Mammary epithelial cell (primary cell): ENCODE measurements at regions not wholly inside any gene's neighbourhood (a gene's known extent, or its start where the extent isn't known, plus 50 kb on each side); places are given as distances from the start of the nearest gene placed in this dataset.

Experiments used
- EZH2 ChIP-seq: IDR thresholded peaks from 2 replicates; pipeline ENCODE4 v1.6.1; 2012; ENCODE audit warnings: low read length, inconsistent platforms, borderline replicate concordance
- TF ChIP-seq, protein P1 (sequence below), 2 donors: IDR thresholded peaks in 1 of 2; conservative IDR thresholded peaks in 1 of 2; 2 replicates each; pipeline ENCODE4 v1.5.1; 2011 to 2012; ENCODE audit warnings: inconsistent platforms in 2 of 2, low read length in 2 of 2, mild to moderate bottlenecking in 2 of 2, control low read depth in 1 of 2, low read depth in 1 of 2; ENCODE audit not compliant: insufficient read depth in 1 of 2; ENCODE audit errors: extremely low read depth in 1 of 2

DNA sequence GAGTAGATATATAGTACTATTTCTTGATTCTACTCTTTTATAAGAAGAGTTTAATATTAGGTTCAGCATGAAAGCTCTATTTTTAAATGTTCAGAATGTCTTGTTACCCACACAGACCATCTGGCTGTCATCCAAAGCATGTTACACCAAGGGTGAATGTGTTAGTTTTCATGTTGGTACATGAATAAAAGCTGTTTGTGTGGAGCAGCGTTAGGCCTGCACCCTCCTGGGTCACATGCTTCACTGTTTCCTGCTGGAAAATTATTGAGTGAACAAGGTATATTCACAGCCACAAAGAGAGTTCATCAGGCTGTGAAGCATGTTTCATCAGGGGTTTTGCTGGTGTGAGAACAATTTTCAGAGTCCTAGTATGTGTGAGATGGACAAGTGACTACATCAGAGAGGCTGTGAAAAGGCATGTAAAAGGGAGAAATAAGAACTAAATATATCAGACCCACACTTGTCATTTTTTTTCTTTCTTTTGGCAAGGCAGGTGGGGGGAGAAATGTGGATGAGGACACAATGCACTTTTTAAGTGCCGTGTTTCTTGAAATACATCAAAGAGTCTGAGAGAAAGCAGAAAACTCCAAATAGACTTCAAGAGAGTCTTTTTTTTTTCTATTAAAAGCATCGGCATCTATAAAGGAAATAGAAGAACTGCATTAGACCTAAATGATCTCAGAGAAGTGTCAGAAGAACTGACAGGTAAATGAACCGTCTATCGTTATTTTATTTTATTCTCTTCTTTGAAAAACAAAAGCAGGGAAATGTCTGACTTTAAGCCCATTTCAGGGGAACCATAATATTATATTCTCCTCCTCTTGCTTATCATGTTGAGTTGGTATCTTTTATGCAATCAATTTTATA lies 2429.7 kb downstream of the PCDH7 start:
- TF ChIP-seq, protein P1, sequence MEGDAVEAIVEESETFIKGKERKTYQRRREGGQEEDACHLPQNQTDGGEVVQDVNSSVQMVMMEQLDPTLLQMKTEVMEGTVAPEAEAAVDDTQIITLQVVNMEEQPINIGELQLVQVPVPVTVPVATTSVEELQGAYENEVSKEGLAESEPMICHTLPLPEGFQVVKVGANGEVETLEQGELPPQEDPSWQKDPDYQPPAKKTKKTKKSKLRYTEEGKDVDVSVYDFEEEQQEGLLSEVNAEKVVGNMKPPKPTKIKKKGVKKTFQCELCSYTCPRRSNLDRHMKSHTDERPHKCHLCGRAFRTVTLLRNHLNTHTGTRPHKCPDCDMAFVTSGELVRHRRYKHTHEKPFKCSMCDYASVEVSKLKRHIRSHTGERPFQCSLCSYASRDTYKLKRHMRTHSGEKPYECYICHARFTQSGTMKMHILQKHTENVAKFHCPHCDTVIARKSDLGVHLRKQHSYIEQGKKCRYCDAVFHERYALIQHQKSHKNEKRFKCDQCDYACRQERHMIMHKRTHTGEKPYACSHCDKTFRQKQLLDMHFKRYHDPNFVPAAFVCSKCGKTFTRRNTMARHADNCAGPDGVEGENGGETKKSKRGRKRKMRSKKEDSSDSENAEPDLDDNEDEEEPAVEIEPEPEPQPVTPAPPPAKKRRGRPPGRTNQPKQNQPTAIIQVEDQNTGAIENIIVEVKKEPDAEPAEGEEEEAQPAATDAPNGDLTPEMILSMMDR (conservative IDR thresholded peaks at IDR 0.05 in 1 of 2, IDR thresholded peaks at IDR 0.05 in 1 of 2; ENCODE audit: extremely low read depth in 1 of 2, insufficient read depth in 1 of 2, low read depth in 1 of 2, low read length in 2 of 2): no peak
- TF ChIP-seq EZH2: no peak
